ENCODE measurements at regions not wholly inside any gene's neighbourhood (a gene's known extent, or its start where the extent isn't known, plus 50 kb on each side); places are given as distances from the start of the nearest gene placed in this dataset.

- no peak for TF ChIP-seq CTCF (IDR thresholded peaks at IDR 0.05; ENCODE audit: poor library complexity, severe bottlenecking)
- no peak for TF ChIP-seq EZH2 (IDR thresholded peaks at IDR 0.05; ENCODE audit: borderline replicate concordance, insufficient read depth, low read length, poor library complexity, severe bottlenecking)
Measured at GRCh38 chr3:66150977-66151376, 69.8 kb upstream of the SLC25A26 start.

Measured in neural cell (in vitro differentiated cells).